Panc1 (cell line): ENCODE measurements at regions not wholly inside any gene's neighbourhood (a gene's known extent, or its start where the extent isn't known, plus 50 kb on each side); places are given as distances from the start of the nearest gene placed in this dataset.

Experiments used
- CTCF ChIP-seq: fragments of 450-650 bp; IDR thresholded peaks from 2 replicates; pipeline ENCODE4 v1.5.1; 2017; ENCODE audit warnings: mild to moderate bottlenecking
- POLR2AphosphoS5 ChIP-seq: IDR thresholded peaks from 2 replicates; pipeline ENCODE4 v1.6.1; 2012; ENCODE audit warnings: mild to moderate bottlenecking, low read depth, low read length, moderate library complexity
- REST ChIP-seq, 2 experiments: IDR thresholded peaks; 2 replicates each; pipeline ENCODE4 v1.6.1; 2011 to 2012; ENCODE audit warnings: low read depth in 2 of 2, control low read depth in 1 of 2, low read length in 1 of 2, mild to moderate bottlenecking in 1 of 2, moderate library complexity in 1 of 2; ENCODE audit not compliant: insufficient read depth in 1 of 2
- SIN3A ChIP-seq: IDR thresholded peaks from 2 replicates; pipeline ENCODE4 v1.6.1; 2012; ENCODE audit warnings: low read depth, mild to moderate bottlenecking, low read length, moderate library complexity, borderline replicate concordance; ENCODE audit not compliant: insufficient read depth
- TCF7L2 ChIP-seq: IDR thresholded peaks from 2 replicates; pipeline ENCODE4 v1.6.1; 2011; ENCODE audit warnings: mild to moderate bottlenecking, low read depth, low read length, inconsistent platforms

GRCh38 chr10:133006806-133007205, 64.4 kb upstream of the CFAP46 start:
- no peak for TF ChIP-seq CTCF
- no peak for TF ChIP-seq SIN3A
- no peak for TF ChIP-seq POLR2AphosphoS5
- no peak for TF ChIP-seq REST (IDR thresholded peaks at IDR 0.05; ENCODE audit: insufficient read depth in 1 of 2, low read depth in 2 of 2, low read length in 1 of 2)
- no peak for TF ChIP-seq TCF7L2
